GM18870 (cell line): ENCODE measurements at regions not wholly inside any gene's neighbourhood (a gene's known extent, or its start where the extent isn't known, plus 50 kb on each side); places are given as distances from the start of the nearest gene placed in this dataset.

ENCODE experiments used
- ATAC-seq: cut with Tn5 transposase; IDR thresholded peaks from one replicate; pipeline ENCODE4 v1.9.1; 2021; ENCODE audit warnings: moderate library complexity; ENCODE audit not compliant: unreplicated experiment

GRCh38 chr9:87148331-87149104, 201.2 kb upstream of the GAS1 start:
- no peak for ATAC-seq

DNA sequence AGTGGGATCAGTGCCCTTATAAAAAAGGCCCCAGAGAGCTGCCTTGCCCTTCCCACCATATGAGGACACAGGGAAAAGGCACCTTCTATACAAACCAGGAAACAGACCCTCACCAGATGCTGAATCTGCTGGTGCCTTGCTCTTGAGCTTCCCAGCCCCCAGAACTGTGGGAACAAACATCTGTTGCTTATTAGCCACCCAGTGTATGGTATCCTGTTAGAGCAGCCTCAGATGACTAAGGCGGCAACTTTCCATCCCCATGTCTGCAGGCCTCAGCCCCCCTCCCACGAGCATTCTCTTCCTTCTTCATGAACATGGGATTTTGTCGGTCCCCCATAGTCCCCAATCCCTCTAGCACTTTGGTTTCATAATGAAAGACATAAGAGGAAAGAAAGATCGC, 202.5 kb upstream of the GAS1 start:
- ATAC-seq, result no peak

DNA sequence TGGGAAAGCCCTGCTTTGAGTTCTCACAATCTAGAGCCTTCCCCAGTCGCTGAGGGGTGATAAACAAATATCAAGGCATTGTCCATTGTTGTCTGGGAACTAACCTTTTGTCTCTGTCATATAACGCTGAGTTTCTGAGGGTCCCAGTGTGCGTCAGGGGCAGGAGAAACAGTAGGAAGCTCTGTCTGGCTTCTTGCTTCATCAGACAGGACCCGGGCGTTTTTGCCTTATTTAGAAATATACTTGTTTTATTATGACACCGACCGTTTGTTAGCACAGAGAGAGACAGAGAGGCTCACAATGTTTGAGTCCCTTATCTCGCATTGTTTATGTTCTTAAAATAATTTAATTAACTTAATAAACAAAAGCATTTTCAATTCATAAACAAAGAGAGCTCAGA, 204.9 kb upstream of the GAS1 start:
- ATAC-seq, result no peak

GRCh38 chr9:87156247-87156646, 208.9 kb upstream of the GAS1 start:
- ATAC-seq, result no peak

GRCh38 chr9:87157366-87158031, 210.2 kb upstream of the GAS1 start:
- no peak for ATAC-seq

- no peak for ATAC-seq
Observed at GRCh38 chr9:87158765-87159164, 211.5 kb upstream of the GAS1 start.

GRCh38 chr9:87160148-87161102, 213.1 kb upstream of the GAS1 start:
- ATAC-seq, result no peak

DNA sequence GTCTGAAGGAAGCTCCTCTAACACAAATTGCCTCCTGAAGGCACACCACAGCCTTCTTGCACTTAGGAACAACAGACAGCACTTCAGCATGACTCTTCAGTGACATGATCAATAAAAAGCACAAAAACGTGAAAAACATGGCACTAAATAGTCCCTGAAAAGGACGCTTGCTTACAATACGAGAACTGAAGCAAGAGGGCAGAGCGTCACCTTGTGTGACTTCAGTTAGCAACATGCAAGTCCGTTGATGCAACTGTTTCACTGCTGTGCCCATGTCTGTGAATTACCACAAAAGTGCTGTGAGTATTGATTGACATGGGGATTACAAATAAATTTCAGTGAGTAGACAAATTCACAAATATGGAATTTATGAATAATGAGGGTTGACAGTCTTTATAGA, 219.9 kb upstream of the GAS1 start:
- no peak for ATAC-seq

- ATAC-seq, result no peak
Observed at GRCh38 chr9:87167582-87167981, 220.3 kb upstream of the GAS1 start.

GRCh38 chr9:87178302-87178701, 231.0 kb upstream of the GAS1 start:
- no peak for ATAC-seq

- ATAC-seq, result no peak
Observed at GRCh38 chr9:87179553-87180340, 232.4 kb upstream of the GAS1 start.

DNA sequence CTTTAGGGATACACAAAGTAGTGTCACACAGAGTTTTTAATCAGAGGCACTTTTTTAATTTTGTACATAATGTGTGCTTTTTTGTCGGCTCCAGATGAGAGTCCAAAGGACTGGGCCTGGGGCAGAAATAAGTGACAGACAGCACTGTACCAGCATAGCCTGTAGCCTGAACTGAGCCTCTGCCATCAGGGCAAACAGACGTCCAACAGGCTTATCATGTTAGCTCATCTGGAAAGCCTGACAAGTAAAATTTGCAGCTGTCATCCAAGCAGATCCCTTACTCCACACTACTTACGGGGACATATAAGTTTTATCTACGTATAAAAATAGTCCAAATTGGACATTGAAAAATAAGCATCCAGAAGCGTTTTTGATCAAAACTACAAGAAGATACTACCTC, 233.1 kb upstream of the GAS1 start:
- no peak for ATAC-seq

- ATAC-seq, result no peak
Observed at GRCh38 chr9:87180841-87181240, 233.5 kb upstream of the GAS1 start.

- no peak for ATAC-seq
Observed at GRCh38 chr9:87181670-87182069, 234.4 kb upstream of the GAS1 start.

GRCh38 chr9:87184956-87185642, 237.8 kb upstream of the GAS1 start:
- ATAC-seq, result no peak

- ATAC-seq, result no peak
Observed at GRCh38 chr9:87187656-87188055, 240.3 kb upstream of the GAS1 start.

GRCh38 chr9:87189006-87189405, 241.7 kb upstream of the GAS1 start:
- ATAC-seq, result no peak

DNA sequence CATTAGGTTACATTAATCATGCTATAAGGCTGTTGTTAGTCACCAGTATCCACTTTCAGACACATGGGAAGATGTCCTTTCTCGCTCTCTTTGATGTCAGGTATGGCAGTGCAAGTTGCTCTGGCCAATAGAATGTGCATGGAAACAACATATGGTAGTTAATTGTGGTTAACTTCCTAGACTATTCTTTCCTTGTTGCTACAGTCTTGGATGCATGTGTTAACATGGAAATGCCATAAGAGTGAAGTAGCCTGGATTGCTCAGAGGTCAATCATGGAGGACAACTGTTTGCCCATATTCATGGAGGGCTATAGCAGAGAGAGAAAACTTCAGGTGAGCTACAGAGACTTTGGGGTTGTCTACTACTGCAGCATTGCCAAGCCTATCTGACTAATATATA, 245.8 kb upstream of the GAS1 start:
- no peak for ATAC-seq

DNA sequence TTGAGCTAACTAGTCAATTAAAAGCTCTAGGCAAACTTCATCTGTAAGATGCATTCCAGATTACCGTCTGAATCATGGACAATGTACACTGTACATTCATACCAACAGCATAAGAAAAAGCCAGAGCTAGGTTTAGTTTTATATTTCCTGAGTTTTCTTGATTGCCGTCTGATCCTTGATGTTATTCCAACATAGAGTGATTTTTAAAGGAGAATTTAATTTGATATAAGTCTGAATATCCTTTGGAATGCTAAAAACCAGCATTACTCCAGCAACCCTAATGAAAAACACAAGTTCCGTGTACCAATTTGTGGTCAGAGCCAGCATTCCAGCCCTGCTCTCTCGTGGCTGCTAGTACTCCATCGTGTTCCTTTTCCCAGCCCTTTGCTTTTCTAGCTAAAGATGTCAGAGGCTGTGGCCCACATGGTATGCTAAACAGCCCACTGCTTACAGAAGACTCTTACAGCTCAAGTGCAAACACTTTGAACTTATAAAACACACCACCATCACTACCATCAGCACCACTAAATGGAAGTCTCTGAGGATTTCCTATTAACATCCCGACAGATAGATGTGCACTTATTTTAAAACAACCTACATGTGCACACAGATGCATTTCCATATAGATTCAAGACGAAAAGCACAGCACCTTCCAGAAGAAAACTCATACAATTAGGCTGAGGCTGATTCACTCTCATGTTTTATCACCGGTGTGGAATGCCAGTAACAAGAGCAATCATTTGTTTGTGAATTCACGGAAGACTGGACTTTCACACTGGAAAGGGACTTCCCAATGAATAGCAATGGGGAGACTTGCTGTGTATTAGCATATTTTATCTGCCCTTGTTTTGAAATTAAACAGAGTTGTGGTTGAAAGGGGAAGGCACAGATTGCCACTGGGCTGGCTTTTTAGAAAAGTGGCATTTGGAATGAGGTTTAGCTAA, 246.9 kb upstream of the GAS1 start:
- no peak for ATAC-seq
